ENCODE measurements at regions not wholly inside any gene's neighbourhood (a gene's known extent, or its start where the extent isn't known, plus 50 kb on each side); places are given as distances from the start of the nearest gene placed in this dataset.
"Not testable (repeated sequence)": the region's sequence is repeated elsewhere in the genome, so short reads cannot be mapped to it uniquely, and the experiment has no call there.

DNA sequence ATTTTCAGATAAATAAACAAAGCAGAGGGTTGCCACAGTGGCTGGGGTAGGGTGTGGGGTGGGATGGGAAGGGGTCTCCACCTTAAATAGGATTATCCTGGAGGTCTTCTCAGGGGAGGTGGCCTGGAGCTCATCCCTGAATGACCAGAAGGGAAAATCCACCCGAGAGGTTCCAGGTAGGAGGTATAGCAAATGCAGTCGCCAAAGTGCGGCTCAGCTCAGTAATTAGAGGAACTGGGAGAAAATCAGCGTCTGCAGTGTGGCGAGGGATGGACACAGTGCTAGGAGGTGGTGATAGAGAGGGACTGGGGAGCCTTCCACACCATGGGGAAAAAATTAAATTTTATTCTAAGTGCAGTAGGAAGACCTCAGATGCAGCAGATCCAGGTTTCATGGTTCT lies 584.5 kb downstream of the MATN1 start:
- DNase-seq (ENCODE audit: low read depth in 3 of 3, low spot score in 1 of 3) = no peak

DNA sequence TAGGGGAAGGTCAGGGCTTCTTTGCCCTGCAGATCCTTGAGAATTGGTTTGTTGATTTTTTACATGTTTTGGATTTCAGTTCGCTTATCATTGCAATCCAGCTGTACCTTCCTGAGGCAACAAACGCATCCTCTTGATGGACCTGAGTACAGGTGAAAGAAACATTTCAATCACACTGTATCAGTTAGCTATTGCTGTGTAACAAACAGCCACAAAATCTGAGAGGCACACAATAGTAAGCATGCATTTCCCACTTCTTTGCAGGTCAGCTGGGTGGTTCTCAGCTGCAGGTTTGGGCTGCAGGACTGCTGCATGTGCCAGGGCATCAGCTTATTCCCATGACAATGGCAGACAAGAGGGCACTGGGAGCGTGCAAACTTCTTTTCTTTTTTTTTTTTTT lies 586.4 kb downstream of the MATN1 start:
- no peak for DNase-seq (ENCODE audit: low read depth in 3 of 3, low spot score in 1 of 3)

DNA sequence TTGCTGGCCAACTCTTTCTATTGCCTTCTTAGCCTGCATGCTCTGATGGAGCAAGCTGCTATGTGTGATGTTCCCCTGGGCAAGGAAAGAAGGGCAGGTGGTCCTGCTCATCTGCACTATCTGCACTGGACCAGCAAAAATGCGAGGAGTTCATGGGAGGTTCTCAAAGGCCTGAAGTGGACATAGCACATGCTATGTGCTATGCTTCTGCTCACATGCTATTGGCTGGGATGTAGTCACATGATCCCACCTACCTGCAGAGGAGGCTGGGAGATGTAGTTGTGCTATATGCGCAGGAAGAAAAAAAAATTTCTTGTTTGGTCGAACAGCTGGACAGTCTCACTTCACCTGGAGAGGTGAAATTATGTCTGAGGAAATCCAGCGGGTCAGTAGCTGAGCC lies 587.7 kb downstream of the MATN1 start:
- DNase-seq (ENCODE audit: low read depth in 3 of 3, low spot score in 1 of 3) = no peak

DNA sequence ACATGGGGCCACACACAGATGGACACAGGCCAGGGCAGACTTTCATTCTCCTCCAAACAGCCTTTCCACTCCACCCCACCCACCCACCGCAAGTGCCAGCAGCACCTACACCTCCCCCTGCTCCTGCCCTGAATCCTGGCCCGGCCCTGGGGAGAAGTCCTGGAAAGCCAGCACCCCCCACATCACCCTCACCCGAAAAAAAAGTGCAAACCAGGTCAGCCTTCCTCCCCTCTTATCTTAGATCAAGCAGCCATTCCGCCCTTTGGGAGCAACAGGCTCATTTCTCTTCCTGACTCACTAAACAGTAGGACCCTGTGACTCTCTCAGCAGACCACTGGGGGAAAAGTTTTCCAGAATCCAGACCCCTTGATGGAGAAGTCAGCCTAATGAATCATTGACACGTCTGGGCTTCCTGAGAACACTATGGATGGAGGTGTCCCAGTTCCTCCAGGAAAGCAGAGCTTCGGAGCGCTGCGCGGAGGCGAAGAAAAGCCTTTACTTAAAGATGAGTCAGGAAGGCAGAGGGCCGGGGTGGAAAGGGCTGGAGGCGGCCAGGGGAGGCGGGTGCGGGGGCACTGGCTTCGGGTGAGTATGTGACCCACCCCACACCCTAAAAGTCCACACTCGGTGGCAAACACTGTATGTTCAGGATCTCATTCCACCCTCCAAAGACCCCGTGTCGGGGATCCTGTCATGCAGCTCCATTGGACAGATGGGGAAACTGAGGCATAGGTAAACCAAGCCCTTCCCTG lies 588.7 kb downstream of the MATN1 start:
- DNase-seq (ENCODE audit: low read depth in 3 of 3, low spot score in 1 of 3) = no peak

DNA sequence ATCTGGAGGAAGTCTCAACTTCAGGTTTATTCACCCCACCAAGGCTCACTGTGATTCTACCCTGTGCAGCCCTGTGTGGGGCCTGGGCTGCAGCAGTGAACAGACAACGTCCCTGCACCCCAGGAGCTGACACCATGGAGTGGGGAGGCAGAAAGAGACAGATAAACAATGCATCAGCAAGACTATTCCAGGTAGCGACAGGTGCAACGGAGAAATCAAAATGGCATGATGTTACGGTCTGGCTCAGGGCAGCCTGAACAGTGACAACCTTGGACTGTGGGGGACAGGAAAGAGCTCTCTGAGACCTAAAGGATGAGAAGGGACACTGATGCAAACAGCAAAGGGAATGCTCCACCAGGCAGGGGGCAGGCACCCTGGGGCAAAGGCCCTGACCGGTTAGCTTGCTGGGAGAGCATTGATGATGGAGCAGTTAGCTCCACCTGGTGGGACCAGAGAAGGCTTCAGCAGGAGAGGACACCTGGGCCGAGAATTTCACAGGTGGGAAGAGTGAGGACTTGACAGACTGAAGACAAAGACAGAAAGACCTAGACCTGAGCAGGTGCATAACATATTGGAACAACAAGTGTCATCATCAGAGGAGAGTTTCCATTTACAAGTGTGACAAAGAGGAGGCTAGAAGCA lies 589.9 kb downstream of the MATN1 start:
- DNase-seq (ENCODE audit: low read depth in 3 of 3, low spot score in 1 of 3) = no peak

DNA sequence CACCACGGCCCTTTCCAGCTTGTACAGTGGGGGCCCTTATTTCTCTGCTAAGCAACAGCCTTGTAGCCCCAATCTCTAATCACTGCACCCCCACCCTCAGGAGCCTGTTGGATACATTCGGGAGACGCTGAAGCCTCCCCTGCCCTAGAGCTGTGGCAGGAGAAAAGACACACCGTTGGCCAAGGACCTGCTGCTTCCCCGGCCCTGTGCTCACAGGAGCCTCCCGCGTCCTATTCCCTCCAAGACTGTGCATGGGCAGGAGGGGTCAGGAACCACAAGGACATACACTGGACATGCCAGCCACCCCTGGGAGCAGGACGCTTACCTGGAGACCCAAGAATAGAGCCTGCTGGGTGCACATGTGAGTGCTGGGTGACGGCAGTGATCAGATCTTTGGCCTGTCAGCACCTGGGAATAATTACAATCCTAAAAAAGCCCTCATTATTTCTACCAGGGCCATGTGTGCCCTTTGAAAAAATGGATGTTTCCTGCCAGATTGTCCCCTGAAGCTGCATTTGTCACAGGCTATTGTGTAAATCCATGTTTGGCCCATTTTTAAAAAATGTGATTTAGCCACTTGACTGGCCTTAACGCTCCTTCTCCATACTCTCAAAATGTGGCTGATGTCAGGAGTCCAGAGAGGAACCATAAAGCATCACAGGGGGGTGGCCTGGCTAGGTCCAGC lies 590.6 kb downstream of the MATN1 start:
- no peak for DNase-seq (ENCODE audit: low read depth in 3 of 3, low spot score in 1 of 3)

DNA sequence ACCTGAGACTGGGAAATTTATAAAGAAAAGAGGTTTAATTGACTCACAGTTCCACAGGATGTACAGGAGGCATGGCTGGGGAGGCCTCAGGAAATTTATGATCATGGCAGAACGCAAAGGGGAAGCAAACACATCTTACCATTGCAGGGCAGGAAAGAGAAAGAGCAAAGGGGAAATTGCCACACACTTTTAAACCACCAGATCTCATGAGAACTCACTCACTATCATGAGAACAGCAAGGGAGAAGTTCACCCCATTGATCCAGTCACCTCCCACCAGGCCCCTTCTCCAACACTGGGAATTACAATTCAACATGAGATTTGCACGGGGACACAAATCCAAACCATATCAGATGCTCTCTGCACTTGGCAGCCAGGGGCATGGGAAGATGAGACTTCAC lies 592.8 kb downstream of the MATN1 start:
- DNase-seq (ENCODE audit: low read depth in 3 of 3, low spot score in 1 of 3) = not testable (repeated sequence)

DNA sequence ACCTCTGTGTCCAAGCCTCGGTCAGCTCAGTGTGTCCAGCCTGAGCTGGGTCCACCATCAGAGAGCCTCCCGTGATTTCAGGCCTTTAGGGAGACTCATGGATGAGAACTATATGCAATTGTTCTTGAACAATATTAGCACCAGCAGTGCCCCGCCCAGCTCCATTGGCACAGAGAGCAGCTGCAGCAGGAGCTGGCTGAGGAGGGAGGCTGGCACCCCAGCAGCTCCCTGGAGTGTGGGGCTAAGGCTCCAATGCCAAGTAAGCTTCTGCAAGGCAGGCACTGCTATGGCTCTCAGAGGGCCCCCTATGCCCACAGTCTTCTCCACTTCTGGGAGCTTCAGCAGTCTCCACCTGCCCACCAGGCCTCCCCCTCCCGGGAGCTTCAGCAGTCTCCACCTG lies 593.3 kb downstream of the MATN1 start:
- DNase-seq (ENCODE audit: low read depth in 3 of 3, low spot score in 1 of 3) = no peak

DNA sequence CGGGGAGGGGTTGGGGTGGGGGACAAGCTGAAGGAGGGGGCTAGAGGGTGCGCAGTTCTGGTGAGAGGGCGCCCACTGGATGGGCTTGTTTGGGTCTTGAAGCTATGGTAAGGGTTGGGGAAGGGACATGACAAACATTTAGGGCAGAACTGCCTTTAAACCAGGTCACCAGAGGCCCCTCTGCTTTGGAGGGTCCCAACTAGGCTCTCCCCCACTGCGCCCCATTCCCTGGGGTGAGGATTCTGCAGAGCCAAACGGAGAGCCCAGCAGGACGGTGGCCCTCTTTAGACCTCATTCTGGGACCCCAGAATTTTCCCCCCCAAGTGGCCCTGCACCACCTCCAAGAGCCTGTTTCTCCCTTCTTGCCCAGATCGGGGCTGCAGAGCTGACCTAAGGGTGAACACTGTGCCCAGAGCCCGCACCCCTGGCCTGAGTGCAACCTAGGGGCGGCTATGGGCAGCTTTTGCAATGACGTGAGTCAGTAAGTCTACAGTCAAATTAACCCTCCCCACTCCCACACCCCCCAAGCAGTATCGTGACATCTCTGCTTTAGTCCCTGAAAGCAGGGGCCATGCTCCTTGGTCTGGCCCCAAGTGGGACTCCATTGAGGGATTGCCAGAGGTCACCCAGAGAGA lies 593.8 kb downstream of the MATN1 start:
- DNase-seq (ENCODE audit: low read depth in 3 of 3, low spot score in 1 of 3) = no peak

DNA sequence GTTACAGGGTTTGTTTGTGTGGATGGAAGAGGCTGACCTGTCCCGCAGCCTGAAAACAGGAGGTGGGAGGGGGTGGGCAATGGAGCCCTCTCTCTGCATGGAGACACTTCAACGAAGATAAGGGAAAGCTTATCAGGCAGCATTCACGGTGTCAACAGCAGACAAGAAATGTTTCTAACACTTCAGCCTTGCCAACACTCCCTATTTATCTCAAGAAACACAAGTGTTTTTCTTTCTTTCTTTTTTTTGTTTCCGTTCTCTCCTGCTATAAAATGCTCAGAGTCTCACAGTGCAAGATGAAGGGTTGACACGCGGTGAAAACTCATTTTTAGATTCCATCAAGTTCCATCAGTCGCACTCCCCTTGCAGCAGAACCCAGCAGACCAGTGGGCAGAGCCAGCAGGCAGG lies 594.4 kb downstream of the MATN1 start:
- DNase-seq (ENCODE audit: low read depth in 3 of 3, low spot score in 1 of 3) = no peak

DNA sequence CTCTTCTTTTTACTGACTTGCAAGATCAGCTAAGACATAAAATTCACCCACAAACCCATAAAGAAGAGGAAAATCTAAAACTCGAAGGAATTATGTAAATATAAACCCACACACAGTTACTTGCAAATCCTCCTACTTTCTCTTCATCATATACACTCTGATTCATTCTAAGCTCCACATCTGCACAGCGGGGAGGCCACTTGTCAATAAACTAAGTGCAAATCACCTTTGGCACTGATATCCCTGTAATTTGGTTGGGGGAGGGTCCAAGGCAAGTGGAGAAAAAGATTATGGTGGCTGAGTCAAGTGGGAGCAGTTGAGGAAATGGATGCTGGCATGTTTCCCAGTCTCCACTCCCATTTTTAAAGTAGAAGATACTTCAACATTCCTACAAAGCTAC lies 596.5 kb downstream of the MATN1 start:
- no peak for DNase-seq (ENCODE audit: low read depth in 3 of 3, low spot score in 1 of 3)

DNA sequence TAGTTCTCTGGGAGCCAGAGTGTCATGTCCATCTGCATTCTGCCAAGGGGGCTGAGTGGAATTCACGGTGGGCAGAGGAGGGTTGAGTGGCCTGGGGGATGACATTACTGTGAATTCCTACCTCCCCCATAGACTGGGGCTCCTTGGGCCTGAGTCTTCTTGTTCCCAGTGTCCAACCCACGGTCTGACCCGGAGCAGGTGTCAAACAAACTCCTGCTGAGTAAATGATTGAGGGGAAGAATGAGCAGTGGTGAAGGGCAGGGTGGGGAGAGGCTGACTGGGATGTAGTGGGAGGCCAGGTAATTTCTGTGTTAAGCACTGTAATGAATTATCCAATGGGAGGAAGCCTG lies 597.6 kb downstream of the MATN1 start:
- DNase-seq (ENCODE audit: low read depth in 3 of 3, low spot score in 1 of 3) = no peak

DNA sequence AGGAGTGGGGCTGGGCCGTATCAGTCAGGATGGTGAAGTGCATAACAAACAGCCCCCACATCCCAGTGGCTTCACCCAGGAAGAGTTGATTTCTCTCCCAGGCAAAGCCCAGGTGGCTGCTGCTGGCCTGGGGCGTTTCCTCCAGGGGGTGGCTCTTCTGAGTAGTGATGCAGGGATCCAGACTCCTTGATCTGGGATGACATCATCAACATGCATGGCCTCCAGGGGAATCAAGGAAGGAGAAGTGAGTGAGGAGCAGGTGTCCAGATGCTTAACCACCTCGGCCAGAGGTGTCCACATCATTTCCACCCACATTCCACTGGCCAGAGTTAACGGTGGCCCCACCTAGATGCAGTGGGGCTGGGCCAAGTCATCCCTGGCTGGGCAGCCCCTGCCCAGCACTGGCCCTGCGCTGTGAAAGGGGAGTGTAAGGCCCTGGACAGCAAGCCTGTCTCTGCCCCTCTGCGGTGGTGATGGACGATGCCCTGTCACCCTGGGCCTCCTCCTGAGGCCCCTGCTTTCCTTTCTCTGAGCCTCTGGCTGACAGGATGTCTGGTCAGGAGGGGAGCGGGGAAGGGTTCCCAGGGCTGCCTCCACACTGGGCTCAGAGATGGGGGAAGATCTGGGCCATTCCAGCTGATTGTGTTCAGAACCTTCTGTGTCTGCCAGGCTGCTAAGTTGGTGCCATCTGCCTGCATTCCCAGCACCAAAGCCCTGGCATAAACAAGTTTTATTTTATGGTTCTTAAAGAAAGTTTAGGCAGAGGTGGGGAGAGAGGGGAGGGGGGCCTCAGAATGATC lies 598.2 kb downstream of the MATN1 start:
- no peak for DNase-seq (ENCODE audit: low read depth in 3 of 3, low spot score in 1 of 3)

DNA sequence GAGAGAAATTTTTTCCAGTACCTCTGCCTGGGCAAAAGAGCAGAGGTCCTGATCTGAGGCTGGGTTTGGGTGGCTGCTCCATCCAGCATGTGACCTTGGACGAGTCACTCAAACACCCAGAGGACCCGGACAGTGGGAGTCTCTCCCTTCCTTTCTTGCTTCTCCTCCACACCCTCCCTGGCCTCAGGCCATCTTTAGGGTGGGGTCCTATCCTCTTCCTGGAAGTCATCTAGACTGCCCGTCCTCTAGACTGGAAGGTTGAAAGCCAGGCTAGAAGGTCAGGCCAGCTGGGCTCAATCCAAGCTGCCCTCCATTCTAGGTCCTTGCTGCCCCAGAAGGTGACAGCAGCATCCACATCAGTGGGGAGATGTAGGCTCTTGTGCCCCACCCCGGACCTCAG lies 599.5 kb downstream of the MATN1 start:
- DNase-seq (ENCODE audit: low read depth in 3 of 3, low spot score in 1 of 3) = no peak

DNA sequence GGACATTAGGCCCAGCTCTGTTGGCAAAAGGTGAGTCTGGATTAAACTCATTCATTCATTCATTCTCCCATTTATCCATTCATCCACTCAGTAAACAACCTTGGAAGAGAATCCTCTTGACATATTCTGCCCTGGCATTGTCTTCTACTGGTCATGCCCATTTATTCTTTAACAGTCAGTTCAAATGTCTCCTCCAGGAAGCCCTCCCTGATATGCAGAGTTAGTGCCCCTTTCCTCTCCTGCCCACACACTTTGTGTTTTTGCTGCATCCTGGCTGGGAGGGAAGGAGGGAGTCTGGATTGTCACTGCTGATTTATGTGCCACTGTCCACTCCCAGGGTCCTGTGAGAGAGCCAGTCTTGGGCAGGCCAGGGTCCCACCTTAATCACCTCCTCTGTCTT lies 600.3 kb downstream of the MATN1 start:
- DNase-seq (ENCODE audit: low read depth in 3 of 3, low spot score in 1 of 3) = no peak

DNA sequence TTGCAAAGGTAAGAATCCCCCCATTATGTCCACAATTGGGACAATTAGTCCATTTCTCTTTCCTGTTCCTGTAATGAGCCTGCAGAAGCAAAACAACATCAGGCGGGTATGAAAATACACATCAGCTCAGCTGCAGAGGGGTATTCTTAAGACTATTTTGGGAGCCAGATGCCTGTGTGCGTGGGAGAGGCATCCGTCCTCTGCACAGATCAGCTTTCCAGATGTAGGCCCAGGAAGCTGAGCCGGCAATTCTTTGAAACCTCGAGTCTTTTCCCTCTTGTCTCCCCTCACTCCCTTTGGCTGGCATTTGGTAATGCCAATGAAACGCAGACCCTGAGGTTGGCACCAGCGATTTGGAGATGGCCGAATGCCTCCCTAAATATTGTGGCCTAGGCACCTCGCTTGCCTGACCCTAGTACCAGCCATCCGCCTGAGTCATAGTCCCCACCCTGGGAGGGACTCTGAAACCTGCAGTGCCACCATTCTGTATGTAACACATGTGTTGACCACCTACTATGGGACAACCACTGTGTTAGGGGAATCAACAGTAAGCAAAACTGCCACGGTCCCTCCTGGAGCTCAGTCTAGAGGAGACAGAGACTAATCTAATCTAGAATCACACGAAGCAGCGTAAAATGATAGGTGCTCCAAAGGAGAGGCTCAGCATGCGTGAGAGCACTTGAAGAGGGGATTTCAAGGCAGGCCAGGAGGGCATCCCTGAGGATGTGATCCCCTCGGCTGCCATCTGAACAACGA lies 603.0 kb downstream of the MATN1 start:
- DNase-seq (ENCODE audit: low read depth in 3 of 3, low spot score in 1 of 3) = no peak

DNA sequence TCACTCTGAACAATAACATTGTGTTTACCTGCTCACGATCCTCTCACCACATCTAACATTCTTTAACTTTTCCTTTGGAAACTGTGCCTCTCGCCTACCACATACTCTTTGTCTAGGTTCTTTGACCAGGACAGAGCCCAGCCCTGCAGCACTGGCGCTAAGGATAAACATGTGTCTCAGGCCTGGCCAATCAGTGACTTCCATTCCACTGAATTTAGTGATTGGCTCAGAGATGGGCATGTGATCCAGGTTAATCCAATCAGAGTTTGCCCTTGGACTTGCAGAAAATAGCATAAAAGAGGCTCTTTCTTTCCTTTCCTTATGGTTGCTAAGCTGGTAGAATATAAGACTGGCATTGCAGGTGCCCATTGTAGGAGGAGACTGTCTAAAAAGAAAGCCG lies 605.7 kb downstream of the MATN1 start:
- DNase-seq (ENCODE audit: low read depth in 3 of 3, low spot score in 1 of 3) = no peak

DNA sequence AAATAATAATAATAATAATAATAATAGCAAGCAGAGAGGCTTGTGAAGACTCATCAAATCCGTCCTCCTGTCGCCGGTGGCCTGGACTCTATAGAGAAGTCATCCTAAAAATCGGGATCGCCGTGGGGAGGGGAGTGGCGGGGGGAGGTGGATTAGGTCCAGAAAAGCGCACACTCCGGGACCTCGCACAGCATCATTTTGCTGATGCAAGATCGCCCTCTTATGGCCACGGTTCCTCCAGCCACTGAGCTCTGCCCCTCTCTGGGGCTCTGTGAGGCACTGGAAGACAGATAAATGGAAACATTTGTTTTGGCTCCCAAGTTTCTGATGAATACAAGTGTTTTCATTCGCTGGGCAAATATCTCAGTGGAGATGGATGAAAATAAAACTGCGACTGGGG lies 612.0 kb downstream of the MATN1 start:
- no peak for DNase-seq (ENCODE audit: low read depth in 3 of 3, low spot score in 1 of 3)

DNA sequence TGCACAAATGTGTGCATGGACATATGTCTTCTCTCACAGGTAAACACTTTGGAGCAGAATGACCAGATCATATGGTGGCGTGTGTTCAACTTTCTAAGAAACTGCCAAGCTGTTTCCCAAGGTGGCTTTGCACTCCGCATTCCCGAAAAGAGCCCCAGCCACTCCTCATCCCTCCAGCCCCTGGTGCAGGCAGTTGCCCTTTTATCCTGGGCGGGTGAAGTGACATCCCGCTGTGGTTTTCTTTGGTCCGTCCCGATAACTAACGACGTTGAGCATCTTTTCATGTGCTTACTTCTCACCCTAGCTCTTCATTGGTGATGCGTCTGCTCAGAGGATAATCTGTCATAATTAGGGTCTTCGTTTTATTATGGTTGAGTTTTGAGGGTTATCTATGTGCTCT lies 612.5 kb downstream of the MATN1 start:
- no peak for DNase-seq (ENCODE audit: low read depth in 3 of 3, low spot score in 1 of 3)

DNA sequence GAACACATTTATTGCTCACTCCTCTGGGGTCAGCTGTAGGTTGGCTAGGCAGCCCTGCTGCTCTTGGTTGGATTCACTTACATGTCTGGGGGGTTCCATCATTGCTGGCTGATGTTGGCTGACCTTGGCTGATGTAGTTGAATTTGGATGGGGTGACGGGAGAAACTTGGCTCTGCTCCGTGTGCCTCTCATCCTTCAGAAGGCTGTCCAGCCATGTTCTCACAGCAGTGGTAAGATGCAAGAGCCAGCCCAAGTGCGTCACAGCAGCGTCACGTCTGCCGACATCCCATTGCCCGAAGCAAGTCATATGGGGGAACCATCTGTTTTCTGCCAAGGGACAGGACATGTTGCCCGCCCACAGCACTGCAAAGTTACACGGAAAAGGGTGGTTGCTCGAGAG lies 613.5 kb downstream of the MATN1 start:
- DNase-seq (ENCODE audit: low read depth in 3 of 3, low spot score in 1 of 3) = no peak

DNA sequence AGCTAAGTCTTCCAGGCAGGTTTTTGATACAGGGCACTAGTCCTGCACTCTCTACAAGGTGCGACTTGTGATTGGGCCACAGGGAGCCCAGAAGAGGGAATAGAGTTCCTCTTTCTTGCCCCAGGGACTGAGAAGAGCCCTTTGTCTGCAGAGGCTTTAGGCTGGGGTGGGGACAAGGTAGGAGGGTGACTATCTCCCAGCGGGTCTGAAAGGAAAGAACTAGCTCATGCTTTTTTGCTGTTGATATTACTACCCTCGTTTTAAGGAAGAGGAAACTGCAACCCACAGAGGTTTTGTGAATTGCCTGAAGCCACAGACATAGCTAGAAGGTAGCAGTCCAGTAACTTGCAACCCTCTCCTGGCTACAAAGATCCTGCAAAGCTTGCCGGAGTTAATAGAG lies 615.2 kb downstream of the MATN1 start:
- no peak for DNase-seq (ENCODE audit: low read depth in 3 of 3, low spot score in 1 of 3)
